ENCODE measurements at regions not wholly inside any gene's neighbourhood (a gene's known extent, or its start where the extent isn't known, plus 50 kb on each side); places are given as distances from the start of the nearest gene placed in this dataset.

GRCh38 chr2:198749364-198749763 is 708.4 kb downstream of the SATB2 start:
- Histone ChIP-seq H3K27me3 (ENCODE audit: control insufficient read depth, insufficient read depth, low read length) (no peaks in the 10 kb centered on the region), H3K4me3 (ENCODE audit: low read length) (no peak overlapping the region), H3K4me1 (ENCODE audit: control insufficient read depth, insufficient read depth, low read length) (no peaks in the 10 kb centered on the region), H3K9ac (ENCODE audit: low read depth, low read length) (no peak overlapping the region), H3K4me2 (ENCODE audit: low read length) (no peak overlapping the region), H3K9me3 (replicated peaks; ENCODE audit: low read length) (no peaks in the 10 kb centered on the region), H3K36me3 (ENCODE audit: insufficient read depth, low read length) (no peaks in the 10 kb centered on the region)

GRCh38 chr2:198731842-198732399 is 725.8 kb downstream of the SATB2 start:
- Histone ChIP-seq H3K9me3 (replicated peaks; ENCODE audit: low read length) (no peaks in the 10 kb centered on the region), H3K4me1 (ENCODE audit: control insufficient read depth, insufficient read depth, low read length) (no peaks in the 10 kb centered on the region), H3K4me3 (ENCODE audit: low read length) (no peak overlapping the region), H3K9ac (ENCODE audit: low read depth, low read length) (no peak overlapping the region), H3K27me3 (ENCODE audit: control insufficient read depth, insufficient read depth, low read length) (no peaks in the 10 kb centered on the region), H3K4me2 (ENCODE audit: low read length) (no peak overlapping the region), H3K36me3 (ENCODE audit: insufficient read depth, low read length) (no peaks in the 10 kb centered on the region)

GRCh38 chr2:198720266-198720665 is 737.5 kb downstream of the SATB2 start:
- Histone ChIP-seq H3K9me3 (replicated peaks; ENCODE audit: low read length) (no peaks in the 10 kb centered on the region), H3K9ac (ENCODE audit: low read depth, low read length) (no peak overlapping the region), H3K4me2 (ENCODE audit: low read length) (no peak overlapping the region), H3K4me3 (ENCODE audit: low read length) (no peak overlapping the region), H3K4me1 (ENCODE audit: control insufficient read depth, insufficient read depth, low read length) (no peaks in the 10 kb centered on the region), H3K36me3 (ENCODE audit: insufficient read depth, low read length) (no peaks in the 10 kb centered on the region), H3K27me3 (ENCODE audit: control insufficient read depth, insufficient read depth, low read length) (no peaks in the 10 kb centered on the region)

- no peaks in the 10 kb centered on the region for H3K36me3 ChIP-seq (ENCODE audit: insufficient read depth, low read length)
- no peak overlapping the region for H3K9ac ChIP-seq (ENCODE audit: low read depth, low read length)
- H3K4me1 ChIP-seq (ENCODE audit: control insufficient read depth, insufficient read depth, low read length) = no peaks in the 10 kb centered on the region
- H3K4me3 ChIP-seq (ENCODE audit: low read length) = no peak overlapping the region
- no peaks in the 10 kb centered on the region for H3K9me3 ChIP-seq (replicated peaks; ENCODE audit: low read length)
- no peaks in the 10 kb centered on the region for H3K27me3 ChIP-seq (ENCODE audit: control insufficient read depth, insufficient read depth, low read length)
- H3K4me2 ChIP-seq (ENCODE audit: low read length) = no peak overlapping the region
These were observed 740.3 kb downstream of the SATB2 start for GRCh38 chr2:198717451-198717850.

- H3K27me3 ChIP-seq (ENCODE audit: control insufficient read depth, insufficient read depth, low read length) = no peaks in the 10 kb centered on the region
- no peak overlapping the region for H3K9ac ChIP-seq (ENCODE audit: low read depth, low read length)
- no peak overlapping the region for H3K4me3 ChIP-seq (ENCODE audit: low read length)
- H3K9me3 ChIP-seq (replicated peaks; ENCODE audit: low read length) = no peaks in the 10 kb centered on the region
- no peak overlapping the region for H3K4me2 ChIP-seq (ENCODE audit: low read length)
- H3K36me3 ChIP-seq (ENCODE audit: insufficient read depth, low read length) = no peaks in the 10 kb centered on the region
- H3K4me1 ChIP-seq (ENCODE audit: control insufficient read depth, insufficient read depth, low read length) = no peaks in the 10 kb centered on the region
These were observed 742.4 kb downstream of the SATB2 start for GRCh38 chr2:198715302-198715835.

- Histone ChIP-seq H3K36me3 (ENCODE audit: insufficient read depth, low read length) (no peaks in the 10 kb centered on the region), H3K9me3 (replicated peaks; ENCODE audit: low read length) (no peaks in the 10 kb centered on the region), H3K27me3 (ENCODE audit: control insufficient read depth, insufficient read depth, low read length) (no peaks in the 10 kb centered on the region), H3K9ac (ENCODE audit: low read depth, low read length) (no peak overlapping the region), H3K4me2 (ENCODE audit: low read length) (no peak overlapping the region), H3K4me3 (ENCODE audit: low read length) (no peak overlapping the region), H3K4me1 (ENCODE audit: control insufficient read depth, insufficient read depth, low read length) (no peaks in the 10 kb centered on the region)
These were observed 745.3 kb downstream of the SATB2 start for GRCh38 chr2:198712485-198712884.

- H3K4me2 ChIP-seq (ENCODE audit: low read length) = no peak overlapping the region
- no peaks in the 10 kb centered on the region for H3K4me1 ChIP-seq (ENCODE audit: control insufficient read depth, insufficient read depth, low read length)
- H3K4me3 ChIP-seq (ENCODE audit: low read length) = no peak overlapping the region
- no peak overlapping the region for H3K9ac ChIP-seq (ENCODE audit: low read depth, low read length)
- H3K9me3 ChIP-seq (replicated peaks; ENCODE audit: low read length) = no peaks in the 10 kb centered on the region
- no peaks in the 10 kb centered on the region for H3K36me3 ChIP-seq (ENCODE audit: insufficient read depth, low read length)
- no peaks in the 10 kb centered on the region for H3K27me3 ChIP-seq (ENCODE audit: control insufficient read depth, insufficient read depth, low read length)
These were observed 746.3 kb downstream of the SATB2 start for GRCh38 chr2:198711484-198711883.

GRCh38 chr2:198710562-198710961 is 747.2 kb downstream of the SATB2 start:
- no peak overlapping the region for H3K4me3 ChIP-seq (ENCODE audit: low read length)
- H3K36me3 ChIP-seq (ENCODE audit: insufficient read depth, low read length) = no peaks in the 10 kb centered on the region
- no peaks in the 10 kb centered on the region for H3K4me1 ChIP-seq (ENCODE audit: control insufficient read depth, insufficient read depth, low read length)
- H3K9me3 ChIP-seq (replicated peaks; ENCODE audit: low read length) = no peaks in the 10 kb centered on the region
- H3K27me3 ChIP-seq (ENCODE audit: control insufficient read depth, insufficient read depth, low read length) = no peaks in the 10 kb centered on the region
- H3K9ac ChIP-seq (ENCODE audit: low read depth, low read length) = no peak overlapping the region
- H3K4me2 ChIP-seq (ENCODE audit: low read length) = no peak overlapping the region

GRCh38 chr2:198706476-198707082 is 751.2 kb downstream of the SATB2 start:
- no peaks in the 10 kb centered on the region for H3K4me1 ChIP-seq (ENCODE audit: control insufficient read depth, insufficient read depth, low read length)
- no peaks in the 10 kb centered on the region for H3K9me3 ChIP-seq (replicated peaks; ENCODE audit: low read length)
- H3K27me3 ChIP-seq (ENCODE audit: control insufficient read depth, insufficient read depth, low read length) = no peaks in the 10 kb centered on the region
- H3K9ac ChIP-seq (ENCODE audit: low read depth, low read length) = no peak overlapping the region
- no peak overlapping the region for H3K4me3 ChIP-seq (ENCODE audit: low read length)
- no peaks in the 10 kb centered on the region for H3K36me3 ChIP-seq (ENCODE audit: insufficient read depth, low read length)
- H3K4me2 ChIP-seq (ENCODE audit: low read length) = no peak overlapping the region

- Histone ChIP-seq H3K4me3 (ENCODE audit: low read length) (no peak overlapping the region), H3K4me2 (ENCODE audit: low read length) (no peak overlapping the region), H3K9me3 (replicated peaks; ENCODE audit: low read length) (no peaks in the 10 kb centered on the region), H3K9ac (ENCODE audit: low read depth, low read length) (no peak overlapping the region), H3K27me3 (ENCODE audit: control insufficient read depth, insufficient read depth, low read length) (no peaks in the 10 kb centered on the region), H3K36me3 (ENCODE audit: insufficient read depth, low read length) (no peaks in the 10 kb centered on the region), H3K4me1 (ENCODE audit: control insufficient read depth, insufficient read depth, low read length) (no peaks in the 10 kb centered on the region)
These were observed 754.5 kb downstream of the SATB2 start for GRCh38 chr2:198703281-198703680.

GRCh38 chr2:198702796-198703195 is 754.9 kb downstream of the SATB2 start:
- Histone ChIP-seq H3K27me3 (ENCODE audit: control insufficient read depth, insufficient read depth, low read length) (no peaks in the 10 kb centered on the region), H3K4me1 (ENCODE audit: control insufficient read depth, insufficient read depth, low read length) (no peaks in the 10 kb centered on the region), H3K4me3 (ENCODE audit: low read length) (no peak overlapping the region), H3K4me2 (ENCODE audit: low read length) (no peak overlapping the region), H3K9me3 (replicated peaks; ENCODE audit: low read length) (no peaks in the 10 kb centered on the region), H3K36me3 (ENCODE audit: insufficient read depth, low read length) (no peaks in the 10 kb centered on the region), H3K9ac (ENCODE audit: low read depth, low read length) (no peak overlapping the region)

GRCh38 chr2:198701481-198701880 is 756.3 kb downstream of the SATB2 start:
- H3K9ac ChIP-seq (ENCODE audit: low read depth, low read length) = no peak overlapping the region
- no peak overlapping the region for H3K4me3 ChIP-seq (ENCODE audit: low read length)
- no peaks in the 10 kb centered on the region for H3K4me1 ChIP-seq (ENCODE audit: control insufficient read depth, insufficient read depth, low read length)
- H3K9me3 ChIP-seq (replicated peaks; ENCODE audit: low read length) = no peaks in the 10 kb centered on the region
- H3K27me3 ChIP-seq (ENCODE audit: control insufficient read depth, insufficient read depth, low read length) = no peaks in the 10 kb centered on the region
- no peaks in the 10 kb centered on the region for H3K36me3 ChIP-seq (ENCODE audit: insufficient read depth, low read length)
- no peak overlapping the region for H3K4me2 ChIP-seq (ENCODE audit: low read length)

Data from skeletal muscle satellite cell (primary cell).